GM06990 (cell line): ENCODE measurements at regions not wholly inside any gene's neighbourhood (a gene's known extent, or its start where the extent isn't known, plus 50 kb on each side); places are given as distances from the start of the nearest gene placed in this dataset.

Experiments
- DNase-seq: peaks from one replicate; pipeline ENCODE4 v3.0.0-alpha.2; 2011; ENCODE audit not compliant: insufficient read length; ENCODE audit errors: extremely low read depth
- H3K27me3 ChIP-seq: replicated peaks from 2 replicates; pipeline ENCODE4 v1.6.0; 2011; ENCODE audit warnings: low read length; ENCODE audit not compliant: control insufficient read depth, insufficient read depth
- H3K36me3 ChIP-seq: 2 replicates; pipeline ENCODE4 v1.5.1; 2011; ENCODE audit warnings: low read length; ENCODE audit not compliant: control insufficient read depth, insufficient read depth
- H3K4me3 ChIP-seq: replicated peaks from 2 replicates; pipeline ENCODE4 v1.5.1; 2011; ENCODE audit warnings: low read depth, mild to moderate bottlenecking, control low read depth, low read length
- TF ChIP-seq, protein P1 (sequence below): IDR thresholded peaks from 2 replicates; pipeline ENCODE4 v1.5.1; 2011; ENCODE audit warnings: low read length, control low read depth, mild to moderate bottlenecking, inconsistent platforms; ENCODE audit not compliant: insufficient read depth, poor library complexity, severe bottlenecking

DNA sequence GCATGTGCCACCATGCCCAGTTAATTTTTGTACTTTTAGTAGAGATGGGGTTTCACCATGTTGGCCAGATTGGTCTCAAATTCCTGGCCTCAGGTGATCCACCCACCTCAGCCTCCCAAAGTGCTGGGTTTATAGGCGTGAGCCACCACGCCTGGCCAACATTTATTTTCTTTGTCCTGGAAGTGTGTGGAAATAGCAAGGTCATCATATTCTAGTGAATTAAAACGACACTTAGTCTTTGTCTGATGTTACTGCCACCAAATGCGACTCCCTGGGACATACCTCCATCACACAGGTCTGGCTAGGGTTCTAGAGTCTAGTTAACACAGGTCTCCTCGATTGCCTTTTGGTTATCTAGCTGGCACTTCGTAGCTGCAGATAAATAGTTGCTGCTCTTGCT, 203.1 kb downstream of the AASDH start:
- no peak for DNase-seq
- Histone ChIP-seq H3K4me3 (no peak overlapping the region), H3K27me3 (no peaks in the 10 kb centered on the region), H3K36me3 (no peaks in the 10 kb centered on the region)
- TF ChIP-seq, protein P1, sequence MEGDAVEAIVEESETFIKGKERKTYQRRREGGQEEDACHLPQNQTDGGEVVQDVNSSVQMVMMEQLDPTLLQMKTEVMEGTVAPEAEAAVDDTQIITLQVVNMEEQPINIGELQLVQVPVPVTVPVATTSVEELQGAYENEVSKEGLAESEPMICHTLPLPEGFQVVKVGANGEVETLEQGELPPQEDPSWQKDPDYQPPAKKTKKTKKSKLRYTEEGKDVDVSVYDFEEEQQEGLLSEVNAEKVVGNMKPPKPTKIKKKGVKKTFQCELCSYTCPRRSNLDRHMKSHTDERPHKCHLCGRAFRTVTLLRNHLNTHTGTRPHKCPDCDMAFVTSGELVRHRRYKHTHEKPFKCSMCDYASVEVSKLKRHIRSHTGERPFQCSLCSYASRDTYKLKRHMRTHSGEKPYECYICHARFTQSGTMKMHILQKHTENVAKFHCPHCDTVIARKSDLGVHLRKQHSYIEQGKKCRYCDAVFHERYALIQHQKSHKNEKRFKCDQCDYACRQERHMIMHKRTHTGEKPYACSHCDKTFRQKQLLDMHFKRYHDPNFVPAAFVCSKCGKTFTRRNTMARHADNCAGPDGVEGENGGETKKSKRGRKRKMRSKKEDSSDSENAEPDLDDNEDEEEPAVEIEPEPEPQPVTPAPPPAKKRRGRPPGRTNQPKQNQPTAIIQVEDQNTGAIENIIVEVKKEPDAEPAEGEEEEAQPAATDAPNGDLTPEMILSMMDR: no peak

DNA sequence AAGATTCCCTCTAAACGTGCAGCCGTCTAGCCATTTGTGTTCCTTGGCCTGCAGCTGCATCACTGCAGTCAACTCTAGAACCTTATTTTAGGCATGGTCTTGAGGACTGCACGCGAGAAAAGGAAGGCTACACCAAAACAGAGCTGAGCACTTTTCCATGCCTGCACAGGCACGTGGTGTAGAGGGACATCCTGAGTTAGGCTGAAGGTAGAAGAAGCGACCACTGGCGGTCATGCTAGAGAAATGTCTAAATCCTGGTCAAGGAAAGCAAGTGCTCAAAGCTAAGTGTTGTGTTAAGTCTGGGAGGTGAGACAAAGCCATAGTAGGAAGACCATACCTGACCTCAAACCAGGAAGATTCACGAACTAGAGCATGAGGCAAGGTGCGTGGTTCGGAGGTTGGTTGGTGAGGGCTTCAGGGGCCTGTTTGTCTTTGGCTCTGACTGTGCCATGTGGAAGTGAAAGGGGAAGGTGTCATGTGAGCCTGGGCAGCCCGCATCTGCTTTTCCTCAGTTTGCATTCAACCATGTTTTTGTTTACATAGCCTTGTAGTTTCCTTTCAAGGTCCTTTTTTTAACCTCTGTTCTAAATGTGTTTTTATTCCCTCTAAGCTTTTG, 203.8 kb downstream of the AASDH start:
- Histone ChIP-seq H3K36me3 (no peaks in the 10 kb centered on the region), H3K27me3 (no peaks in the 10 kb centered on the region), H3K4me3 (no peak overlapping the region)
- DNase-seq: peak; percentile 21
- TF ChIP-seq, protein P1: peak; percentile 51

DNA sequence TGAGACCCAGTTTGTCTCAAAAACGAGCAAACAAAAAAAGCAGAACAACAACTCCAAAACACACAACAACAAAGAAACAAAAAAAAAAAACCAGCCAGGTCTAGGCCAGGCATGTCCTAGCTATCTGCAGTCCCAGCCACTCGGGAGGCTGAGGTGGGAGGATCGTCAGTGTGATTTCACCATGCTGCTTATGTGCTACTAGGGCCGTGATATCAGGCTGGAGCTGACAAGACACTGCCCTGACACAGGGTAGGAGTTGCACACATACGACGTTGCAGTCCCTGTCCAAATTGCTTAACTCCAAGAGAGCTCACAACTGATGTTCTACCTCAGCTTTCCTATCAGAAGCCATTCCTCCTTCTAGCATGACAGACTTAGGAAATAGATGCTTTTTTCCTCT, 204.9 kb downstream of the AASDH start:
- Histone ChIP-seq H3K36me3 (no peaks in the 10 kb centered on the region), H3K27me3 (no peaks in the 10 kb centered on the region), H3K4me3 (no peak overlapping the region)
- TF ChIP-seq, protein P1: no peak
- no peak for DNase-seq

DNA sequence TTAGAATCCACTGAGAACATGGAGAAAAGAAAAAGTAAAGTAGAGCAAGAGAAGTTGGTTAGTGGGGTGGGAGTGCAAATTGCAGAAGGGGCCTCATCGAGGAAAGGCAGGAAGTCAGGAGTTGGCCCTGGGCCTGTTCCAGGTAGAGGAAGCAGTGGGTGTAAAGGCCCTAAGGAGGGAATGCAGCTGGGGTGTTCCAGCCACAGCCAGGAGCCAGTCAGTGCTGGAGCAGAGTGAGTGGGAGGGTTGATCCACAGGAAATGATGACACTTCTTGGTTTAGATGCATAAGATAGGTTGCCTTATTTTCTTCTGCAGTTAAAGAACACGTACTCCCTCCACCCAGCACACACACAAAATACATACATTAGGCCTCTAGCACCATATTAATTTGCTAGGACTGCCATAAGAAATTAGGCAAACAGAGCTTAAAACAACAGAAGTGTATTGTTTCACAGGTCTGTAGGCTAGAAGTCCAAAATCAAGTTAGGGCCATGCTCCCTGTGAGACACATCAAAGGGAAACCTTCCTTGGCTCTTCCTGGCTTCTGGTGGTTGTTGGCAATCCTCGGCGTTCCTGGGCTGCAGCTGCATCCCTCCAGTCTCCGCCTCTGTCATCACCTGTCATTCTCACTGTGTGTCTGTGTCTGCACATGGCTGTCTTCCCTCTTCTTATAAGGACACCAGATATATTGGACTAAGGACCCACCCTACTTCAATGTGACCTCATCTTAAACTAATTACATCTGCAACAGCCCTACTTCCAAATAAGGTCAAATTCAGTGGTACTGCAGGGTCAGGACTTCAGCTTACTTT, 205.9 kb downstream of the AASDH start:
- no peaks in the 10 kb centered on the region for H3K36me3 ChIP-seq
- no peaks in the 10 kb centered on the region for H3K27me3 ChIP-seq
- TF ChIP-seq, protein P1: no peak
- no peak overlapping the region for H3K4me3 ChIP-seq
- DNase-seq: no peak

DNA sequence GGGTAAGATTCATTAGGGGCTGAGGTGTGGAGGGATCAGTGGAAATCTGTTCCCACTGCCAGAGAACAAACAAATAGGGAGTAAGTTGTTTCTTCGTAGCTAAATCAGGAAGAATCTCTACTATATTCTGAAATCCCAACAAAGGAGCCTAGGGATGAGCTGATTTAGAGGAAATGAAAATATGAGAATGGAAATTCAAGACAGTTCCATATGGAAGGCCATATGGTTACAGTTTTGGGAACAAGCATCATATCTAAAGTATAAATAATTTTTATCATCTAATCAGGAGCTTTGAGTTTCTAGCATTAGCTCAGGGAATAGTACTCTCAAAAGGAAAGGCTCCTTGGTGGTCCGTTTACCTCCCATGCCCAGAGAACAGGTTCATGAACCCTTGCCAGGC, 218.2 kb downstream of the AASDH start:
- Histone ChIP-seq H3K4me3 (no peak overlapping the region), H3K27me3 (no peaks in the 10 kb centered on the region), H3K36me3 (no peaks in the 10 kb centered on the region)
- DNase-seq: no peak
- TF ChIP-seq, protein P1: no peak

DNA sequence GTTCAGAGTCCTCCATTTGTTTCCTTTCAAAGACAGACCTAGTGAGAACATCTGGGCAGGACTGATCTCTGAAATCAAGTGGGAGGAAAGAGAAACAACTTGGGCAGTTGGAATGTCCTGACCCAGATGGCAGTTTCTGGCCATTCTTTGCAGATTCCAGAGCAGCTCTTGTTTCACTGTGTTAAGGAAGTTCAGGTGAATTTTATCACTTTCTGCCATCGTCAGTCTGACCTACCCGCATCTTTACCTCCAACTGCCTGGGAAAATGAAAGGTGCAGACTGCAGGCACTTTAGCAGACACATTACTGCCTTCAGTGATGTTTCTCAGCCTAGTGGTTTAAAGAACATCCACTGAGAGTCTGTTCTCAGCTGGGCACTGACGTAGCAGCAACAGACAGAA, 216.2 kb downstream of the CEP135 start:
- no peak overlapping the region for H3K4me3 ChIP-seq
- no peaks in the 10 kb centered on the region for H3K27me3 ChIP-seq
- no peak for DNase-seq
- TF ChIP-seq, protein P1: no peak
- no peaks in the 10 kb centered on the region for H3K36me3 ChIP-seq
